AG10803 (cell line): ENCODE measurements at regions not wholly inside any gene's neighbourhood (a gene's known extent, or its start where the extent isn't known, plus 50 kb on each side); places are given as distances from the start of the nearest gene placed in this dataset.

Experiments
- DNase-seq: peaks from one replicate; pipeline ENCODE4 v3.0.0; 2010; ENCODE audit warnings: low read depth
- H3K4me3 ChIP-seq: 2 replicates; pipeline ENCODE4 v1.5.1; 2011; ENCODE audit warnings: mild to moderate bottlenecking, low read length, control low read depth
- CTCF ChIP-seq: conservative IDR thresholded peaks from 2 replicates; pipeline ENCODE4 v1.5.1; 2011; ENCODE audit warnings: mild to moderate bottlenecking, low read length, control low read depth, inconsistent platforms

- H3K4me3 ChIP-seq = no peak overlapping the region
- peak; percentile 90 for DNase-seq
- no peak for TF ChIP-seq CTCF
Observed at GRCh38 chr2:215843579-215843978, 169.8 kb downstream of the MREG start.

- peak; percentile 38 for DNase-seq
- H3K4me3 ChIP-seq = no peak overlapping the region
Observed at GRCh38 chr2:215841175-215841816, 172.1 kb downstream of the MREG start.

DNA sequence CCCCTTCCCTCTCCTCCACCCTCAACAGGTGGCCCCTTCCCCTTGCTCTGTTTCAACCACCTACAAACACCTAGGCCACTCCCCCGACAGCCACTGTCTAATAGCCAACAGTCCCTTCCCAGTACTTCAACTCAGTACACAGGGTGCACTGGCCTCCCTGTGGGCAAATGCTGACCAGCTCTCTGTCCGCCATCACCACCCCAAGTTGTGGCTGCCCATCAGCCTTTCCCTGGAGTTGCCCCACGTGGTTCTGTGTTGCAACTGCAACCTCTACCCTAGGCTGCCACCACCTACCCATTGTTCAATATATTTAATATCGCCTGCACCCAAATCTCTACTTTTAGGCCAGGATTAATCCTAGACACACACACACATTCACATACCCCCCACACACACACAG is 173.5 kb downstream of the MREG start:
- TF ChIP-seq CTCF = no peak
- H3K4me3 ChIP-seq = no peak overlapping the region
- DNase-seq = no peak

More at GRCh38 chr2:215841175-215841816, 172.1 kb downstream of the MREG start:
- no peak for TF ChIP-seq CTCF

DNA sequence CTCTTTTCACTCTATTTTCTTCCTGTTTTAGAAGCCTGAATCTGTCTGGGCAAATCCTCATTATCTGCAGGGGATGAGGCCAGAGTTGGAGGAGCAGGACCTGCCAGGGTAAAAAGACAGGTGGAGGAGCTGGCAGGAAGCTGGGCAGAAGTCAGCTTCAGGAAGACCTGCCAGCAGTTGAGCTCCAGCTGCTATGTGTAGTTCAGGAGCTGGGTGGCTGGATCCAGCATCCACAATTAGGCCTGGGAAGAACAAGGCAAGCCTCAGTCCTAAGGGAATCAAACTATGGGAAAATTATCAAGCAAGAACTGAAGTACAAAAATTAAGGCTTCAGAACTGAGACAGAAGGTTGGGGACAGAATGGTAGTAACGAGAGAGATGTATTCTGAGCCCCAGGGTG is 174.0 kb downstream of the MREG start:
- no peak for TF ChIP-seq CTCF
- no peak overlapping the region for H3K4me3 ChIP-seq
- no peak for DNase-seq

DNA sequence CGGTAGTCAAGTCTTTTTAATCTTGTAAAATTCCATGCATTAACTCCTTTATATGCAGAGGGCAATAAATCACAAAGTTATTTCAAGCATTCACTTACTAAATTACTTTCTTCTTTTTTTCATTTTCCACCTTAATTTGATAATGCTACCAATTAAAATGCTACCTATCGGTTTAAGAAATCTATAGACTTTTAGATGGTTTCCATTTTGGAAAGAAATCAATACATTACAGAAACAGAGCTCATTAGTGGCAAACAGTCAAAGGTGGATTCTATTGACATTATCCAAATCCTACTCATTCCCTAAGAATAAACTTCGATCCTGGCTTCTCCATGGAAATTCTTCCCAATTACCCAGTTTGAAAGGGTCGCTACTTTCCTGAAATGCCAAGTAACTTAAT is 176.5 kb downstream of the MREG start:
- H3K4me3 ChIP-seq = no peak overlapping the region
- DNase-seq = no peak
- no peak for TF ChIP-seq CTCF

DNA sequence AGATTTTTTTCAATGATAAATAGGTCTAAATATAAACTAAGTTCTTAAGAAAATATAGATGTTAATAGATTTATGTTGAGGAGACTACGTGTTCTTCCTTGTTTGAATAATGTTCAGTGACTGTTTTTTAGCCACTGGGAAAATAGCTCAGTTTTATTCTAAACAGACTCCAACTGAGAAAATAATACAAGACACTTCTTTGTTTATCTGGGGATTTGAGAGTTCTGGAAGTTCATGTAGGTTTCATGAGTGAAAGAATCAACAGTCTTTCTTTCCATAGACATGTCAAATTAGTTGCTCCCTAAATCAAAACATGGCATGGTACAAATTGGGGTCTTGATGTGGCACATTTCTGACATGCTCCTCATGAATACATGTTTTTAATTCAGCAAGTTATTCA is 177.7 kb downstream of the MREG start:
- DNase-seq = no peak
- no peak overlapping the region for H3K4me3 ChIP-seq
- no peak for TF ChIP-seq CTCF

- H3K4me3 ChIP-seq = no peak overlapping the region
- TF ChIP-seq CTCF = no peak
- DNase-seq = no peak
Observed at GRCh38 chr2:215835231-215835630, 178.1 kb downstream of the MREG start.
